Muscle layer of duodenum (tissue), 2 donors: ENCODE measurements at regions not wholly inside any gene's neighbourhood (a gene's known extent, or its start where the extent isn't known, plus 50 kb on each side); places are given as distances from the start of the nearest gene placed in this dataset.

ENCODE experiments used
- H3K27ac ChIP-seq: one replicate; pipeline ENCODE4 v1.7.0; 2013; ENCODE audit warnings: mild to moderate bottlenecking, low read length
- H3K27me3 ChIP-seq: one replicate; pipeline ENCODE4 v1.7.0; 2013; ENCODE audit warnings: low read depth, mild to moderate bottlenecking, control low read depth, low read length
- H3K36me3 ChIP-seq, 2 donors: one replicate each; pipeline ENCODE4 v1.7.0; 2013; ENCODE audit warnings: low read length in 2 of 2, control low read depth in 1 of 2, mild to moderate bottlenecking in 1 of 2; ENCODE audit not compliant: insufficient read depth in 2 of 2, control insufficient read depth in 1 of 2
- H3K4me1 ChIP-seq, 2 donors: one replicate each; pipeline ENCODE4 v1.7.0; 2013; ENCODE audit warnings: low read length in 2 of 2, mild to moderate bottlenecking in 2 of 2, control low read depth in 1 of 2, moderate library complexity in 1 of 2; ENCODE audit not compliant: insufficient read depth in 2 of 2, control insufficient read depth in 1 of 2
- H3K4me3 ChIP-seq, 2 donors: one replicate each; pipeline ENCODE4 v1.7.0; 2013; ENCODE audit warnings: low read length in 2 of 2, low read depth in 1 of 2, mild to moderate bottlenecking in 1 of 2
- H3K9me3 ChIP-seq, 2 donors: one replicate each; pipeline ENCODE4 v1.7.0; 2013; ENCODE audit warnings: low read length in 2 of 2, control low read depth in 1 of 2, mild to moderate bottlenecking in 1 of 2; ENCODE audit not compliant: control insufficient read depth in 1 of 2
- donor health status: healthy.

GRCh38 chr13:84272877-84273562 is 390.7 kb upstream of the SLITRK1 start:
- no peak overlapping the region for H3K4me3 ChIP-seq
- H3K27ac ChIP-seq, result no peak overlapping the region
- no peaks in the 10 kb centered on the region for H3K27me3 ChIP-seq
- H3K36me3 ChIP-seq, result no peaks in the 10 kb centered on the region
- no peaks in the 10 kb centered on the region for H3K4me1 ChIP-seq
- H3K9me3 ChIP-seq, result no peaks in the 10 kb centered on the region

GRCh38 chr13:84265257-84265764 is 383.0 kb upstream of the SLITRK1 start:
- no peaks in the 10 kb centered on the region for H3K36me3 ChIP-seq
- H3K27me3 ChIP-seq, result no peaks in the 10 kb centered on the region

GRCh38 chr13:84263354-84264069 is 381.2 kb upstream of the SLITRK1 start:
- H3K27ac ChIP-seq, result no peak overlapping the region
- H3K9me3 ChIP-seq, result no peaks in the 10 kb centered on the region
- no peaks in the 10 kb centered on the region for H3K36me3 ChIP-seq
- no peak overlapping the region for H3K4me3 ChIP-seq
- no peaks in the 10 kb centered on the region for H3K27me3 ChIP-seq
- no peaks in the 10 kb centered on the region for H3K4me1 ChIP-seq

More at GRCh38 chr13:84265257-84265764, 383.0 kb upstream of the SLITRK1 start:
- Histone ChIP-seq H3K27ac (no peak overlapping the region), H3K4me1 (no peaks in the 10 kb centered on the region), H3K9me3 (no peaks in the 10 kb centered on the region), H3K4me3 (no peak overlapping the region)

- Histone ChIP-seq H3K36me3 (no peaks in the 10 kb centered on the region), H3K4me1 (no peaks in the 10 kb centered on the region), H3K9me3 (no peaks in the 10 kb centered on the region), H3K27me3 (no peaks in the 10 kb centered on the region), H3K4me3 (no peak overlapping the region), H3K27ac (no peak overlapping the region)
These were observed 373.0 kb upstream of the SLITRK1 start for GRCh38 chr13:84255226-84255797.

- H3K4me1 ChIP-seq, result no peaks in the 10 kb centered on the region
- H3K36me3 ChIP-seq, result no peaks in the 10 kb centered on the region
- H3K27ac ChIP-seq, result no peak overlapping the region
These were observed 367.2 kb upstream of the SLITRK1 start for GRCh38 chr13:84249463-84249862.

GRCh38 chr13:84243340-84243739 is 361.1 kb upstream of the SLITRK1 start:
- H3K36me3 ChIP-seq, result no peaks in the 10 kb centered on the region
- no peak overlapping the region for H3K4me3 ChIP-seq
- H3K4me1 ChIP-seq, result no peaks in the 10 kb centered on the region
- H3K27ac ChIP-seq, result no peak overlapping the region
- H3K27me3 ChIP-seq, result no peaks in the 10 kb centered on the region
- H3K9me3 ChIP-seq, result no peaks in the 10 kb centered on the region

More at GRCh38 chr13:84249463-84249862, 367.2 kb upstream of the SLITRK1 start:
- Histone ChIP-seq H3K27me3 (no peaks in the 10 kb centered on the region), H3K4me3 (no peak overlapping the region), H3K9me3 (no peaks in the 10 kb centered on the region)

GRCh38 chr13:84239032-84239431 is 356.8 kb upstream of the SLITRK1 start:
- H3K9me3 ChIP-seq, result no peaks in the 10 kb centered on the region
- H3K4me1 ChIP-seq, result no peaks in the 10 kb centered on the region
- no peak overlapping the region for H3K27ac ChIP-seq
- H3K4me3 ChIP-seq, result no peak overlapping the region
- no peaks in the 10 kb centered on the region for H3K36me3 ChIP-seq
- H3K27me3 ChIP-seq, result no peaks in the 10 kb centered on the region

- no peak overlapping the region for H3K27ac ChIP-seq
- no peaks in the 10 kb centered on the region for H3K36me3 ChIP-seq
- H3K27me3 ChIP-seq, result no peaks in the 10 kb centered on the region
- no peaks in the 10 kb centered on the region for H3K9me3 ChIP-seq
- no peak overlapping the region for H3K4me3 ChIP-seq
- H3K4me1 ChIP-seq, result no peaks in the 10 kb centered on the region
These were observed 356.1 kb upstream of the SLITRK1 start for GRCh38 chr13:84238381-84238780.

GRCh38 chr13:84237143-84237542 is 354.9 kb upstream of the SLITRK1 start:
- H3K4me3 ChIP-seq, result no peak overlapping the region
- H3K4me1 ChIP-seq, result no peaks in the 10 kb centered on the region
- H3K9me3 ChIP-seq, result no peaks in the 10 kb centered on the region
- H3K27me3 ChIP-seq, result no peaks in the 10 kb centered on the region
- no peak overlapping the region for H3K27ac ChIP-seq
- H3K36me3 ChIP-seq, result no peaks in the 10 kb centered on the region

- Histone ChIP-seq H3K4me1 (no peaks in the 10 kb centered on the region), H3K4me3 (no peak overlapping the region), H3K27ac (no peak overlapping the region), H3K36me3 (no peaks in the 10 kb centered on the region), H3K27me3 (no peaks in the 10 kb centered on the region), H3K9me3 (no peaks in the 10 kb centered on the region)
These were observed 352.1 kb upstream of the SLITRK1 start for GRCh38 chr13:84234416-84234815.

GRCh38 chr13:84230568-84230967 is 348.3 kb upstream of the SLITRK1 start:
- Histone ChIP-seq H3K9me3 (no peaks in the 10 kb centered on the region), H3K36me3 (no peaks in the 10 kb centered on the region), H3K4me1 (no peaks in the 10 kb centered on the region), H3K27ac (no peak overlapping the region), H3K27me3 (no peaks in the 10 kb centered on the region), H3K4me3 (no peak overlapping the region)
